Ovary (tissue), 7 donors: ENCODE measurements at regions not wholly inside any gene's neighbourhood (a gene's known extent, or its start where the extent isn't known, plus 50 kb on each side); places are given as distances from the start of the nearest gene placed in this dataset.

Experiments
- DNase-seq, 5 donors: peaks; one replicate each; pipeline ENCODE4 v3.0.0-alpha.2; 2019 to 2020
- H3K27ac ChIP-seq, 2 donors: fragments of 200-600 bp; one replicate each; pipeline versions ENCODE4 v1.5.1 to v1.8.0; 2019 to 2022
- H3K27me3 ChIP-seq: fragments of 200-600 bp; one replicate; pipeline ENCODE4 v1.8.0; 2022
- H3K36me3 ChIP-seq: fragments of 200-600 bp; sonication (generic); one replicate; pipeline ENCODE4 v1.5.1; 2019
- H3K4me1 ChIP-seq: one replicate; pipeline ENCODE4 v1.8.1; 2013; ENCODE audit warnings: mild to moderate bottlenecking, moderate library complexity; ENCODE audit not compliant: insufficient read depth
- H3K4me3 ChIP-seq: fragments of 200-600 bp; sonication (generic); one replicate; pipeline ENCODE4 v1.5.1; 2017
- H3K9me3 ChIP-seq, 2 donors: fragments of 200-600 bp in 1 of 2; sonication (generic) in 1 of 2; one replicate each; pipeline versions ENCODE4 v1.5.1 to v1.8.1; 2013 to 2019; ENCODE audit warnings: mild to moderate bottlenecking in 1 of 2, moderate library complexity in 1 of 2
- CTCF ChIP-seq, 3 donors: fragments of 450-650 bp in 2 of 3; fragments of 200-600 bp in 1 of 3; IDR thresholded peaks; one replicate each; pipeline versions ENCODE4 v1.5.1 to v1.8.0; 2016 to 2022; ENCODE audit warnings: antibody characterized with exemption in 3 of 3, mild to moderate bottlenecking in 1 of 3
- EP300 ChIP-seq: sonication (generic); formaldehyde crosslinking; IDR thresholded peaks from one replicate; pipeline ENCODE4 v1.6.1; 2017; ENCODE audit warnings: antibody characterized with exemption
- POLR2A ChIP-seq: fragments of 450-650 bp; IDR thresholded peaks from one replicate; pipeline ENCODE4 v1.6.1; 2017; ENCODE audit warnings: antibody characterized with exemption, mild to moderate bottlenecking, moderate library complexity
- WGBS, 3 donors: extraction: QIAGEN DNeasy Blood & Tissue Kit in 1 of 3; methylation state at CpG; one replicate each; pipeline versions ENCODE4 v1.1.5 to v1.1.7; 2013 to 2017; 5-methylcytosine and 5-hydroxymethylcytosine counted together
- intact Hi-C, 4 donors: fragments of 100-400 bp; cut with DNase I; formaldehyde crosslinking; loops; one replicate each; pipeline versions ENCODE4 v1.11.0 to v1.15.1; 2022 to 2023
- donor health status: DM: no; HTN: no; CAD: no; lungs with moderate emphysema.
- donor health status: DM: no; HTN: no; CAD: no.
- donor health status: Bipolar disorder and iron deficiency.
- donor health status: DM: no; HTN: no; CAD: no.
- donor health status: DM: yes; HTN: yes; CAD: no.

GRCh38 chr14:103217538-103217937 is 94.3 kb downstream of the TNFAIP2 start:
- H3K27me3 ChIP-seq: no peaks in the 10 kb centered on the region
- no peak overlapping the region for H3K4me3 ChIP-seq
- no peak overlapping the region for H3K27ac ChIP-seq
- no peaks in the 10 kb centered on the region for H3K9me3 ChIP-seq
- intact Hi-C loops: no loop called here
- no peaks in the 10 kb centered on the region for H3K4me1 ChIP-seq
- 95 to 100% (median 100%) methylated on average over 1 of the region's 1 CpG for WGBS, 3 donors
- no peak for DNase-seq
- no peaks in the 10 kb centered on the region for H3K36me3 ChIP-seq
- TF ChIP-seq EP300 (no peak), CTCF (IDR thresholded peaks at IDR 0.05) (no peak), POLR2A (no peak)

GRCh38 chr14:103220134-103220981 is 97.1 kb downstream of the TNFAIP2 start:
- peak in 2 of 5 donors; percentile 32 to 62 for DNase-seq
- TF ChIP-seq EP300: no peak
- no peak for TF ChIP-seq POLR2A
- TF ChIP-seq CTCF (IDR thresholded peaks at IDR 0.05): no peak
- H3K4me3 ChIP-seq: peak overlapping the region; percentile 25
- intact Hi-C loops: no loop called here
- no peak overlapping the region for H3K27ac ChIP-seq
- H3K4me1 ChIP-seq: no peaks in the 10 kb centered on the region
- no peaks in the 10 kb centered on the region for H3K9me3 ChIP-seq
- 17 to 24% (median 22%) methylated on average over 53 to 92 of the region's 92 CpGs for WGBS, 3 donors
- no peaks in the 10 kb centered on the region for H3K36me3 ChIP-seq
- H3K27me3 ChIP-seq: no peaks in the 10 kb centered on the region

GRCh38 chr14:103220982-103221641 is 97.9 kb downstream of the TNFAIP2 start:
- Histone ChIP-seq H3K27me3 (no peaks in the 10 kb centered on the region), H3K4me3 (peak overlapping the region; percentile 25), H3K27ac (no peak overlapping the region), H3K4me1 (no peaks in the 10 kb centered on the region), H3K9me3 (no peaks in the 10 kb centered on the region), H3K36me3 (no peaks in the 10 kb centered on the region)
- no peak for DNase-seq
- intact Hi-C loops: no loop called here
- WGBS, 3 donors: 44 to 56% (median 44%) methylated on average over 30 of the region's 30 CpGs
- TF ChIP-seq POLR2A (no peak), EP300 (no peak), CTCF (IDR thresholded peaks at IDR 0.05) (no peak)

- no peak for DNase-seq
- Histone ChIP-seq H3K27ac (no peak overlapping the region), H3K4me1 (no peaks in the 10 kb centered on the region), H3K36me3 (no peaks in the 10 kb centered on the region), H3K27me3 (no peaks in the 10 kb centered on the region), H3K4me3 (no peak overlapping the region), H3K9me3 (no peaks in the 10 kb centered on the region)
- WGBS, 3 donors: 89 to 94% (median 94%) methylated on average over 13 of the region's 13 CpGs
- intact Hi-C loops: no loop called here
- TF ChIP-seq EP300: no peak
- TF ChIP-seq POLR2A: no peak
Measured at GRCh38 chr14:103221781-103222358, 98.6 kb downstream of the TNFAIP2 start.
